Bronchial epithelial cell (primary cell): ENCODE measurements at regions not wholly inside any gene's neighbourhood (a gene's known extent, or its start where the extent isn't known, plus 50 kb on each side); places are given as distances from the start of the nearest gene placed in this dataset.
"Not testable (repeated sequence)": the region's sequence is repeated elsewhere in the genome, so short reads cannot be mapped to it uniquely, and the experiment has no call there.

Experiments
- DNase-seq: peaks from one replicate; pipeline ENCODE4 v3.0.0-alpha.2; 2010; ENCODE audit warnings: low read depth
- FAIRE-seq: peaks from 2 replicates; lab custom pipeline; 2011; peaks lifted over from hg19 to GRCh38; lab: Jason Lieb, UNC
- H3K27me3 ChIP-seq: 2 replicates; pipeline ENCODE4 v1.5.1; 2011; ENCODE audit warnings: low read length; ENCODE audit not compliant: control insufficient read depth, insufficient read depth
- H3K36me3 ChIP-seq: 2 replicates; pipeline ENCODE4 v1.5.1; 2011; ENCODE audit warnings: low read length; ENCODE audit not compliant: control insufficient read depth, insufficient read depth
- H3K4me3 ChIP-seq: 2 replicates; pipeline ENCODE4 v1.5.1; 2011; ENCODE audit warnings: mild to moderate bottlenecking, low read depth, low read length, control low read depth
- TF ChIP-seq, protein P1 (sequence below): IDR thresholded peaks from 2 replicates; pipeline ENCODE4 v1.5.1; 2011; ENCODE audit warnings: mild to moderate bottlenecking, moderate library complexity, low read length, control low read depth, inconsistent platforms; ENCODE audit not compliant: insufficient read depth, severe bottlenecking

DNA sequence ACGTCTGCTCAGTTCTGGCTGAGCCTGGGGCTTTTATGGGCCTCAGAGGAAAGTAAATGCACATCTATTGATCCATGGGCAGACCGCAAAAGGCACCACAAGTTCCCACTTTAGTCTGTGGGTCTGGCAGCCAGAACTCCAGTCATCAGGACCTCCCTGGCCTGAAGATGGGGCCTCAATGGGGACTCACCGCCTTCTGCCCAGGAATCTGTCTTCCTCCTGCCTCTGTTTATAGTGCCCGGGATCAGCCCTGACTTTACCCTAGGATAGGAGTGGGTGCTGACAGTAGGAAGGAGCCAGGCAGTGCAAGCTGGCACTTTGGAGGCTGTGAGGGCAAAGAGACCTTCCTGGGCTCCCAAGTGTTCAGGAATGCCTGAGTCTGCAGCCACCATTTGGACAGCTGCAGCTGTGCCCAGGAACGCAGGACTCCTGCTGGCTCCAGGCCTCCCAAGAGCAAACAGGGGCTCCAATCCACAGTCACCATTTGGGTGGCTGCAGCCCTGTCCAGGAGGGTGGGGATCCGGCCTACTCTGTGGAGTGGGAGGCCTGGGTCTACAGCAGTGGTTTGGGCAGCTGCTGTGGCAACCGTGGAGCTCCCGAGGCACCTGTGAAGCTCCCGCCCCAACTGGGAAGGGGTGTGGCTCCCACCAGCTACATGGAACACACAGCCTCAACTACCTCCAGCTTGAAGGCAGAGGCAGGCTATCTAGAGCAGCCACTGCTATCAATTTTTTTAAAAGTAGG, 1440.9 kb upstream of the ADGRL3 start:
- Histone ChIP-seq H3K4me3 (no peak overlapping the region), H3K27me3 (no peaks in the 10 kb centered on the region), H3K36me3 (no peaks in the 10 kb centered on the region)
- DNase-seq, result no peak
- TF ChIP-seq, protein P1, sequence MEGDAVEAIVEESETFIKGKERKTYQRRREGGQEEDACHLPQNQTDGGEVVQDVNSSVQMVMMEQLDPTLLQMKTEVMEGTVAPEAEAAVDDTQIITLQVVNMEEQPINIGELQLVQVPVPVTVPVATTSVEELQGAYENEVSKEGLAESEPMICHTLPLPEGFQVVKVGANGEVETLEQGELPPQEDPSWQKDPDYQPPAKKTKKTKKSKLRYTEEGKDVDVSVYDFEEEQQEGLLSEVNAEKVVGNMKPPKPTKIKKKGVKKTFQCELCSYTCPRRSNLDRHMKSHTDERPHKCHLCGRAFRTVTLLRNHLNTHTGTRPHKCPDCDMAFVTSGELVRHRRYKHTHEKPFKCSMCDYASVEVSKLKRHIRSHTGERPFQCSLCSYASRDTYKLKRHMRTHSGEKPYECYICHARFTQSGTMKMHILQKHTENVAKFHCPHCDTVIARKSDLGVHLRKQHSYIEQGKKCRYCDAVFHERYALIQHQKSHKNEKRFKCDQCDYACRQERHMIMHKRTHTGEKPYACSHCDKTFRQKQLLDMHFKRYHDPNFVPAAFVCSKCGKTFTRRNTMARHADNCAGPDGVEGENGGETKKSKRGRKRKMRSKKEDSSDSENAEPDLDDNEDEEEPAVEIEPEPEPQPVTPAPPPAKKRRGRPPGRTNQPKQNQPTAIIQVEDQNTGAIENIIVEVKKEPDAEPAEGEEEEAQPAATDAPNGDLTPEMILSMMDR, result no peak
- no peak for FAIRE-seq

- Histone ChIP-seq H3K36me3 (no peaks in the 10 kb centered on the region), H3K4me3 (no peak overlapping the region), H3K27me3 (no peaks in the 10 kb centered on the region)
- TF ChIP-seq, protein P1, result no peak
- FAIRE-seq (no peak), DNase-seq (no peak)
Observed at GRCh38 chr4:59762344-59762743, 1437.8 kb upstream of the ADGRL3 start.

GRCh38 chr4:59770601-59771264, 1429.4 kb upstream of the ADGRL3 start:
- no peak for FAIRE-seq

DNA sequence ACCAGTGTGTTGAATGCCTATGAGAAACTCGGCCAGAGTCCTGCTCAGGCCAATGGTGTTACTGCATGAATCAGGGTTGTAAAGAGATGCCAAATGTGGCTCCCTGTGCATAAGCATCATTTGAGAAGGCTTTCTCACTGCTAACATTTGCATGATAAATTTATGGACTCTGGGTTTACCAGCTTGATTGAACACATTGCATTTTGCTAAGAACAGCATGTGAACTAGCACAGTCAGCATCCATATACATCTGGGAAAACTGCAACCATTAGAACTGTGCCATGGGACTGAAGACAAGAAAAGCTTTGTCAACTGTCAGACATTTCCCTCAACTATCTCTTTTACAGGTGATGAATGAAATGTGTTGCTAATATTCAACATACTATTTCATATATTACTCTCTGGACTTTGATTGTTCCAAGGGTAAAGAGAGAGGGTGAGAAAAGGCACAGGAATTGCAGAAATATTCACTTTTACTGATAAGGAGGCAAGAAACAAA, 1427.4 kb upstream of the ADGRL3 start:
- TF ChIP-seq, protein P1, result no peak
- no peak overlapping the region for H3K4me3 ChIP-seq
- FAIRE-seq (no peak), DNase-seq (no peak)
- no peaks in the 10 kb centered on the region for H3K27me3 ChIP-seq
- H3K36me3 ChIP-seq, result no peaks in the 10 kb centered on the region

More at GRCh38 chr4:59770601-59771264, 1429.4 kb upstream of the ADGRL3 start:
- Histone ChIP-seq H3K27me3 (no peaks in the 10 kb centered on the region), H3K4me3 (no peak overlapping the region), H3K36me3 (no peaks in the 10 kb centered on the region)
- DNase-seq, result no peak
- TF ChIP-seq, protein P1, result no peak

GRCh38 chr4:59780271-59780670, 1419.9 kb upstream of the ADGRL3 start:
- not testable (repeated sequence) for H3K27me3 ChIP-seq, H3K4me3 ChIP-seq, H3K36me3 ChIP-seq, FAIRE-seq, DNase-seq

GRCh38 chr4:59805176-59805575, 1395.0 kb upstream of the ADGRL3 start:
- Histone ChIP-seq H3K36me3 (no peaks in the 10 kb centered on the region), H3K4me3 (no peak overlapping the region), H3K27me3 (no peaks in the 10 kb centered on the region)
- FAIRE-seq, result no peak
- TF ChIP-seq, protein P1, result no peak
- no peak for DNase-seq
